ENCODE measurements at regions not wholly inside any gene's neighbourhood (a gene's known extent, or its start where the extent isn't known, plus 50 kb on each side); places are given as distances from the start of the nearest gene placed in this dataset.
A peak's percentile ranks its signal among the peaks of the same experiment; 100 is the strongest.

DNA sequence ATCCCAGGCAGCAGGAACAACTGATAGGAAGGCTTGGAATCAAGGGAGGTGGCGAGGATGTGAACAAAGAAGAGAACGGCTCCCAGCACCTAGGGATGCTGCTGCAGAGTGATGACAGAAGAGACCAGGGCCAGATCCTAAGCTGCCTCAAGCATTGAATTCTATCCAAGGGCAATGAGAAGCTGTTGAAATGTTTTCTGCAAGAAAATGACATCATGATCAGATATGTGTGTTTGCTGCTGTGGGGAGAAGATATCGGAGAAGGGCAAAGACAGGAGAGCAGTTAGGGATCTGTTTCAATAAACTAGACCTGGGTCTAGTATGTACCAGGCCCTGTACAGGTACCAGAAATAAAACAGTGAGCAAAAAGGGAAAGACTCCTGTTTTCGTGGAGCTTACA lies 194.7 kb upstream of the RAB4A start:
- DNase-seq (no peak), ATAC-seq (no peak)
- intact Hi-C loops (cut with micrococcal nuclease), result no loop called here

DNA sequence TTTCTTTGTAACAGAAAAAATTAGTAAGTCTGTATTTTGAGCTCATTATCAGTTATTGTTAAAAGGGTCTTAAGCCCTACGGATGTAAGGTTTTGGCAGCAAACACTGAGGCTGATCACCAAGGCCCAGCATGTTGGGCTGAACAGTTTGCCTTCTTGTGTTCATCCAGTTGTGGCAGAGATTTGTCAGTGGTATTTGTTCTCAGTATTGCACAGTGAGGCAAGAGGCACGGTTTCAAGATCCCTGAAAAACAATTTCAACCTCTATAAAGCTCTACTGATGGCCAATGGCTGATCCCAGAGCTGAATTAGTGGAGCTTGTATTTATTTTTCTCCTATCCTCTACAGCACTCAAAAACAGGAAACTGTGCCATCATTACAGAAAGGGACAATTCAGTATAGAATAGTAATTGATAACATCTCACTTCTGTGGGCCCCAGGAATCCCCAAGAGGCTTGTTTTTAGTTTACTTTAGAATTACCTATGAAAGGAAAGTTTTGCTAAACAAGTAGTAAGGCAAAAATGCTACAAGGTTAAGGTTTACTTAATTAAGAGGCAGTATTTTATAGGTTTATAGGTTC lies 191.8 kb upstream of the RAB4A start:
- ATAC-seq (no peak), DNase-seq (no peak)
- intact Hi-C loops (cut with micrococcal nuclease), result no loop called here

GRCh38 chr1:229080361-229080760 lies 190.6 kb upstream of the RAB4A start:
- no peak for ATAC-seq
- DNase-seq, result no peak
- intact Hi-C loops (cut with micrococcal nuclease), result no loop called here

DNA sequence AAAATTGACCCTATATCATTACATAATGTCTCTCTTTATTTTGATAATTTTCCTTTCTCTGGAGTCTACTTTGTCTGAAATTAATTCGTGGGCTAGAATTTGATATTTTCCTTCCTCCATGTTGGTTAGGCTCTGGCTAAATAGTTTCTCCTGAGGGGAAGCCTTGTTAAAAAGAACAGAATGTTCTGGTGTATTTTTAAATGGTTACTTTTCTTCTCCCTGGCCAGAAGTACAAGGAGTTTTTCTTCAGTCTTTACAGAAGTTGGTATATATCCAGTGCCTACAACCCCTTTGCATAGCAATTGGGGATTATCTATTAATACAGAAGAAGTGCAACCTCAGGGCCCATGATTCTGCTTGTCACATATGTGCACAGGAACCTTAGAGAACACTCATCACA lies 185.6 kb upstream of the RAB4A start:
- ATAC-seq, result no peak
- intact Hi-C loops (cut with micrococcal nuclease), result no loop called here
- DNase-seq, result no peak

DNA sequence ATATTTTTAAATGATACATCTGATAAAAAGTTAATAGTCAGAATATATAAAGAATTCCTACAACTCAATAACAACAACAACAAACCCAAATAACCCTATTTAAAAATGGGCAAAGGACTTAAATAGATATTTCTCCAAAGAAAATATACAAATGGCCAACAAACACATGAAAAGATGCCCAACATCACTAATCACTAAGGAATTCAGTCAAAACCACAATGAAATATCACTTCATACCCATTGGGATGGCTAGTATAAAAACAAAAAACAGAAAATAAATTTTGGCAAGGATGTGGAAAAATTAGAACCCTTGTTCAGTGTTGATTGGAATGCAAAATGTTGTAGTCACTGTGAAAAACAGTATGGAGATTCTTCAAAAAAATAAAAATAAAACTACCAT lies 184.8 kb upstream of the RAB4A start:
- DNase-seq, result no peak
- ATAC-seq, result no peak
- intact Hi-C loops (cut with micrococcal nuclease), result no loop called here

DNA sequence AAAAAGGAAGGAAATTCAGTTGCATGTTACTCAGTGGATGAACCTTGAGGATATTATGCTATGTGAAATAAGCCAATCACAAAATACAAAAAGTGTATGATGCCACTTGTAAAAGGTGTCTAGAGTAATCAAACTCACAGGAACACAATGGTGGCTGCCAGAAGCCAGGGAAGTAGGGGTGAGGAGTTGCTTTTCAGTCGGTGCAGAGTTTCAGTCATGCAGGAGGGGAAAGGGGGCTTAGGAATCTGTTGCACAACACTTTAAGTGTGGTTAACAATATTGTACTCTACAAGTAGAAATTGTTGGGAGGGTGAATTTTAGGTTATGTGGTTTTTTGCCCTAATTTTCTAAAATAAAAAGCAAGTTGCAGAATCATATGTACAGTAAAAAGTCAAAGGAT lies 184.2 kb upstream of the RAB4A start:
- ATAC-seq (no peak), DNase-seq (no peak)
- intact Hi-C loops (cut with micrococcal nuclease), result no loop called here

- intact Hi-C loops (cut with micrococcal nuclease), result no loop called here
- DNase-seq, result no peak
- ATAC-seq, result peak; percentile 46
Observed at GRCh38 chr1:229087339-229087738, 183.6 kb upstream of the RAB4A start.

DNA sequence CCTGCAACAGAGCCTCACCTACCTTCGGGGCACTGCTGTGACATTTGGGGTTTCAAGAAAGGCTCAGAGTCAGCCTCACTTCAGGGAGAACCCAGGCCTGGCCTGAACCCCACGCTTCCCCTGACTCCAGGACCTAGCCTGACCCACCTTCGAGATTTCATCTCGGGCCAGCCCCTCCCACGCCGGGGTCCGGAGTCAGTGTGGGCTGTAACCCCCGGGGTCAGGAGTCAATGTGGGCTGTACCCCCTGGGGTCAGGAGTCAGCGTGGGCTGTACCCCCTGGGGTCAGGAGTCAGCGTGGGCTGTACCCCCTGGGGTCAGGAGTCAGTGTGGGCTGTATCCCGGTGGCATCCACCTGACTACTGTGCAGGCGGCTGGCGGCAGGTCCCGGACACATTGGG lies 183.0 kb upstream of the RAB4A start:
- DNase-seq, result no peak
- no peak for ATAC-seq
- intact Hi-C loops (cut with micrococcal nuclease), result no loop called here

- intact Hi-C loops (cut with micrococcal nuclease), result no loop called here
- ATAC-seq (no peak), DNase-seq (no peak)
Observed at GRCh38 chr1:229088711-229089110, 182.2 kb upstream of the RAB4A start.

DNA sequence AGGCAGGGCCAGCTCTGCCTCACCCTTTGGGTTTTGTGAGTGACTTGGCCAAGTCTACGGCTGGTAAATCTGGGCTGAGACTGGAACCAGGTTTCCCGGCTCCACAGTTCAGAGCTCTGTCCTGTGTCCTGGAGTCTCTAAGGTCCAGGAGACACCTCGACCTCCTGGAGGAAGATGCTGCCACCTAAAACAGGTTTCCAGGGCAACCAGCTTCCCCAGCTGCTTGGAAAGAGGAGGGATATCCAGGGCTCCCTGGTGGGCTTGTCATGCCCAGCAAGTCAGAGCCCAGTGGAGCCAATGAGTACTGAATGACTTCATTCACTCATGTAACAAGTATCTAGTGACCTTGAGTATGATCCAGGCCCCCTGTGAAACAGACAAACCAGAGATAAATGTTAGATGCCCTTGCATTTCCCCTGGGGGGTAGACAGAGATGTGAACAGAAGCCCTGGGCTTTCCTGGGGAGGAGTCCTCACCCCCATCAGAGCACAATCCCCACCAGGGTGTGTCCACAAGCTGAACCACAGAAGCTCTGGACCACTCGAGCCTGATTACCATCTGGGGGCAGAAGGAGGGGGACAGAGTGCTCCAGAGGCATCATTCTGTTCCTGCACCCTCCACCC lies 181.2 kb upstream of the RAB4A start:
- ATAC-seq (no peak), DNase-seq (no peak)
- intact Hi-C loops (cut with micrococcal nuclease), result no loop called here

GRCh38 chr1:229091721-229092136 lies 179.2 kb upstream of the RAB4A start:
- DNase-seq (no peak), ATAC-seq (no peak)
- intact Hi-C loops (cut with micrococcal nuclease), result no loop called here

DNA sequence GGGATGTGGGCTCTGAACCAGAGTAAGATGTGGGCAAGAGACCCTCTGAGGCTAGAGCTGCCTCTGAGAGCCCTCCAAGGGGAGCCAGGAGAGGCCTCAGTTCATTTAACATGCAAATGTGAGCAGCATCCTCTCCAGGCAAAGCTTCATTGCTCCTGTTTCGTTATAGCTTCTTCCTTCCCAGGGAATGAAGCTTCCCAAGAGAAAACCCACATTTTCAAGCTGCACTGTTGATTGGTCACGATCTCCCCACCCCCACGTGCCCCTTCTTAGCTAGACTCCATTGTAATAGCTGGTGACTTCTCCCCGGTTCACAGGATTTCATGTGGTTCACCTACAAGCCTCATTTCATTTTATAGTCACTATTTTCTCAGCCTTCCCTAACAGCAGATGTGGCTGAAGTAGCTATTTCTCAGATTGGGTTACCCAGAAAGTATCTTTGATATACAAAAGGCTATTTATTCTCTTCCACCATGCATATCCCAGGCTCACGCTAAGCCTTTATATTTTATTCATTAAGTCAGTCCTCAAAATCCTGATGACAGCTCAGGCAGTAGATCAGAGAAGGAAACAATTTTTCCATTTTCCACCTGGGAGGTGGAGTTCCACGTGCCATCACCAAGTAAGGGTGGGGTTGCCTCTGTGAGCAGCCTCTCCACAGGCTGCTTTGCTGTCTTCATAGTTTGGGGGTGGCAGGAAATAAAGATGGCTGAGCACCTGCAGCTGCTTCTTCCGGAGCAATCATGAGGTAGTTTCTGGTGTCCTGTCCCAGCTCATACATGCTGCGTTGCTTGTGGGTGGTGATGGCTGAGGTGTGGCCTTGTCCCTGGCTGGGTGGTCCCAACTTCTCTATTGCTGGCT lies 178.3 kb upstream of the RAB4A start:
- no peak for DNase-seq
- ATAC-seq, result no peak
- intact Hi-C loops (cut with micrococcal nuclease), result no loop called here

DNA sequence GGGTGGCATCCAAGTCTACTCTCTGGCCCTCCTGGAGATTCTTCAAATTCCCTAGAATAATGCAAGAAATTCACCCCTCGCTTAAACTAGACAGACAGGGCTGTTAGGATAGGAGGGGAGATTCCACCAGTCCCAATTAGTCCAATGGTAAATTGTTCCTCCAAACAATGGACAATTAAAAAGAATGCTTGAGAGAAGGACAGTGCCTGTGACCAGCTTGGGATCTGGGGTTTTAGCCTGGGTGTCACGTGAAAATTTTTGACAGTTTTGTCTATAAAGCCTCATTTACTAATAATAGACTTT lies 177.7 kb upstream of the RAB4A start:
- no peak for ATAC-seq
- no peak for DNase-seq
- intact Hi-C loops (cut with micrococcal nuclease), result no loop called here

DNA sequence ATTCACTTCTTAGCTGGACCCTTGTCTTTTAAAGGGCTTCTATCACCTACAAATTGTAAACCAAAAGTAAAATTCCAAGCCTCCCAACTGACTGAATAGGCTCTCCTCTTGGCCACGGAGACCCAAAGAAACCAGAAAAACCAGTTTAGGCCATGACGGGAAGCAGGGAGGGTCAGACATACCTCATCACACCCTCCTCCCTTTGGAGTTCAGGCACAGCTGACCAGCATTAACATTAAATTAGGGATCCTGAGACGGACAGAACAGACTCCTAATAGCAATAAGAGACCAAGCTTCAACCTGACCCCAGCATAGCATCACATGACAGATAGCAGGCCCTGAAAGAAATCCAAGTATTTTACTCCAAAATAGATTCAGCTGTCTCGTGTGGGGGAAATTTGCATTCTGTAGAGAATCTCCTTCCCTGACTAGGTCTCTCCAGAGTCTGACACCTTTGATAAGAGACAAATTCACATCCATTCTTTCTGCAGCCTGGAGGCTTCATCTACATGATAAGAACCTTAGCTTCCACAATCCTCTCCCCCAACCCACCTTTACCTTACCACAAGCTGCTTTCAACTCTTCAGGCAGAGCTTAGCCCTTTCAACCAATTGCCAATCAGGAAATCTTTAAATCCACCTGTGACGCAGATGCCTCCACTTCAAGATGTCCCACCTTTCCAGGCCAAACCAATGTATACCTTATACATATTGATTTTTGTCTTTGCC lies 177.1 kb upstream of the RAB4A start:
- ATAC-seq, result no peak
- DNase-seq, result no peak
- intact Hi-C loops (cut with micrococcal nuclease), result no loop called here

DNA sequence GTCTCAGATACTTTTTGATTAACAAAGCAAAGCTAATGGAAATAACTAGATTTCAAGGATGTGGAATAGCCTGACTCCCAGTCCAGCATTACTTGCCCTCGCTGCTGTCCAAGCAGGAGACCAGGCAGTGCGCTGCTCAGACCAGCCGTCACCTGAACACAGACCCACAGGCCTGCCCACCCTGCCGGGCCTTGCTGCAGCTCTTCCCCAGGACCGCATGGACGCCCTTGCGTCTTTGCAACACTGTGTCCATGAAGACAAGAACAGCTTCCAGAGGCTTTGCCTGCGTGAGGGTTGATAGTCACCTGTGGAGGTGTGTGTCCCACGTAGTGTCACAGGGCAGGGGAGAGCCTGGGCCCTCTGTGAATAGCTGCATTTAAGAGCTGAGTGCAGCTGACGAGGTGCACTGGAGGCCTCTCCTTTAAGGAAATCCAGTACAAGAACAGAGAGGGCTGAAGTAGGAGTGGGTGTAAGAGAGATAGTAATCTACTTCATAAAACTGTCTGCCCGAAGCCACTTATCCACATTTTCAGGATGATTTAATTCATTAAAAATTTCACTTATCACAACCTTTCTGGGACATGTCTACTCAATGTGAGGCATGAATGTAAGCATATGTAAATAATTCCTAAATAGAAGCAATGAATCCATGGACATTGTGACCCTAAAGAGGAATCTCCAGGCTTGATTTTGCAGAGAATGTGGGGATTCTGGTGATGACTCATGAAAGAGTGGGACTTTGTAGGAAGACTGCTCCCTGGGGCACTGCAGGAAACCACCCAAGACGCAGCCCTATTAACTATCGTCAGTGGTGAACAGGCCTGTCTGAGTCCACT lies 176.2 kb upstream of the RAB4A start:
- intact Hi-C loops (cut with micrococcal nuclease), result no loop called here
- no peak for DNase-seq
- no peak for ATAC-seq

DNA sequence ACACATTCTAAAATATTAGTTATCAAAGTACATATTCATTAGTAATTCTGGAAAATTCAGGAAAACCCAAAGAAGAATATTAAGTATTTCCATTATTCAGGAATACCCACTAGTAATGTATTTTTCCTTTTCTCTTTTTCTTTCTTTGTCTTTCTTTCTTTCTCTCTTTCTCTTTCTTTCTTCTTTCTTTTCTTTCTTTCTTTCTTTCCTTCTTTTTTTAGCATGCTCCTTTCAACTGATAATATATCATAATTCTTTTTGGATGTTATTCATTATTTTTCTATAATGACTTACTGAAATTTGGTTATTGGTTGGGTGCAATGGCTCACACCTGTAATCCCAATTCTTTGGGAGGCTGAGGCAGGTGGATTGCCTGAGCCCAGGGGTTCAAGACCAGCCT lies 175.6 kb upstream of the RAB4A start:
- no peak for DNase-seq
- intact Hi-C loops (cut with micrococcal nuclease), result no loop called here

DNA sequence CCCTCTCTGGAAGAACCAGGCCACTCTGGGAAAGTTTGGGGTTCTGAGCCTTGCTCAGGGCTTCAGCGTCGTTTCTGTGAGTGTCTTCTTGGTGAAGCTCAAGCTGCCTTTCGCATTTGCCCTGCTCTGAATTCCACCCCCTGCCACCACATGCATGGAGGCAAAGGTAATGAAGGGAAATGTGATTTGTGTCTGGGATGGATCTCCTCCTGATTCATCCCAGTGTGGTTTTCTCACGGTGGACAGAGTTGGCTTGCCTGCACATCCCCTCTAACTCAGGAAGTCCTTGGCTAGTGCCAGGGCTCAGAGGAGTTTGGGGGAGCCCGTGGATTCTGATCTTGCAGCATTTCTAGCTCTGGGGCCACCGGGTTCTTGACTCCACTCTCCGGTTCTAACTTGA lies 173.6 kb upstream of the RAB4A start:
- no peak for ATAC-seq
- no peak for DNase-seq
- intact Hi-C loops (cut with micrococcal nuclease), result no loop called here

More for the DNA sequence above, 175.6 kb upstream of the RAB4A start:
- ATAC-seq, result no peak

DNA sequence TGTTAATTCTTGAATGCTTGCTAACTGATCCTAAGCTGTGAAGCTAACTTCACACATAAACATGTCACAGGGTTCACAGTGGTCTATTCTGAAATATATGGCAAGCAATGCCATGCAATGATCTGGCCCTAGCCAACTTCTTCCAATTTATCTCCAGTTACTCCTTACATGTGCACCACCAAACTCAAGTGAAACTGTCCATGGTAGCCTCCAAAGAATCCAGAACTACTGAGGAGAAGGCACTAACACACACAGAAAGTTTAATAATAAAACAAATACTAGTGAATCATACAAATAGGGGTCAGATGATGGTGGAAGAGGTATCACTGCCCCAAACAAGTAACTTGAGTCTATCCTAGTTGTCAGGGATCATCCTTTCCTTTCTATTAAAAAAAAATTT lies 172.6 kb upstream of the RAB4A start:
- DNase-seq, result no peak
- intact Hi-C loops (cut with micrococcal nuclease), result no loop called here
- ATAC-seq, result no peak

DNA sequence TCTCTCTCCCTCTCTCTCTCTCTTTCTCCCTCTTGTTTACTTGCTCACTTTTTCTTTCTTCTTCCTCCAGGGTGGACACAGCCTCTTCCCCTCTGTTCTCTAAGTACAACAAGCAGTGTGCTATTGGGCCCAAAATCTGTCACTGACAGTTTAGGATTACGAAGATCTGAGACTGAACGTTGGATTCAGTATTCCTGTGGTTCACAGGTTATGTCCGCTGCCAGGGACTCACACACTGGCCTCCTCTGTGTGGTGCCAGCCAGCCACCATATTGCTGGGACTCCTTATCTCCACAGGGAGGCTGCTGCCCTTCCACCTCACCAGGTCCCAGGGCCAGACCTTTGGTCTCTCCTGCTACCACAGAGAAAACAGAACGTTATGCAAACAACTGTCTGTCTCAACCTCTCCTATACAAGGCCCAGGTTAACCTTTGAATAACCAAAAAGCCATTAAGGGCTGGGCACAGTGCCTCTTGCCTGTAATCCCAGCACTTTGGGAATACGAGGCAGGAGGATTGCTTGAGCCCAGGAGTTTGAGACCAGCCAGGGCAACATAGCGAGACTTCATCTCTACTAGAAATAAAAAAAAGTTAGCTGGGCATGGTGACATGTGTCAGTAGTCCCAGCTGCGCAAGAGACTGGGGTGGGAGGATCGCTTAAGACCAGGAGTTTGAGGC lies 171.9 kb upstream of the RAB4A start:
- DNase-seq (no peak), ATAC-seq (no peak)
- intact Hi-C loops (cut with micrococcal nuclease), result no loop called here
